HG02840 (cell line): ENCODE measurements at regions not wholly inside any gene's neighbourhood (a gene's known extent, or its start where the extent isn't known, plus 50 kb on each side); places are given as distances from the start of the nearest gene placed in this dataset.

Experiments
- ATAC-seq: cut with Tn5 transposase; IDR thresholded peaks from one replicate; pipeline ENCODE4 v1.9.1; 2021; ENCODE audit warnings: mild to moderate bottlenecking, moderate library complexity, moderate number of reproducible peaks; ENCODE audit not compliant: unreplicated experiment, low FRiP score

GRCh38 chr3:150306083-150306482 is 102.0 kb upstream of the TSC22D2 start:
- no peak for ATAC-seq

- no peak for ATAC-seq
Observed at GRCh38 chr3:150303768-150304167, 104.3 kb upstream of the TSC22D2 start.

- no peak for ATAC-seq
Observed at GRCh38 chr3:150302246-150302645, 105.9 kb upstream of the TSC22D2 start.

DNA sequence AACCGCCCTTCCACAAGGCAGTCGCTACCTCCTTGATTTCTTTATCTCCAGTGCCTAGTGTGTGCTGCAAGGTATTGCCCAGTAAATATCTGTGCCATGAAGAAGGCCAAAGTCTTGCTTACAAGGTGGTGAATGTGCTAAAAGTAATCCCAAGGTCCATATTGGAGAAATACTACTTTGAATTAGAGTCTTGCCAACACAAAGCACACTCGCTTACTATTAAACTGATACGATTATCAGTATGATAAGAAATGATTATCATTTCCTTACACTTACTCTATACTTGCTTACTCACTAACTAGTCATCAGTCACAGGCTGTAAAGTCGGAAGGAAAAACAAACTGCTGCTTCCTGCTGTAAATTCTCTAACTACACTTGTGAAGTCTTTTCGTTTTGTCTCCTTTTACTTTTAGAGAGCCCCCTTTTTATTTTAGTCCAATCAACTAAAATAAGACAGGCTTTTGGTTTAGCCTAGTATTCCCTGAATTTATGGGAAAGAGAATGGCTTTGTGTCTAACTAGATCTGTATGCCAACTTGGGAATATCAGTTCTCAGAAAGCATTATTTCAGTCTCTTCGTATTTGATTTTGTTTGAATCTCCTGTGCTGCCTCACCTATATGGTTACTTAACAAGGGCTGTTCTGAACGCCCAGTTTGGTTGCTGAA is 107.1 kb upstream of the TSC22D2 start:
- ATAC-seq, result no peak

DNA sequence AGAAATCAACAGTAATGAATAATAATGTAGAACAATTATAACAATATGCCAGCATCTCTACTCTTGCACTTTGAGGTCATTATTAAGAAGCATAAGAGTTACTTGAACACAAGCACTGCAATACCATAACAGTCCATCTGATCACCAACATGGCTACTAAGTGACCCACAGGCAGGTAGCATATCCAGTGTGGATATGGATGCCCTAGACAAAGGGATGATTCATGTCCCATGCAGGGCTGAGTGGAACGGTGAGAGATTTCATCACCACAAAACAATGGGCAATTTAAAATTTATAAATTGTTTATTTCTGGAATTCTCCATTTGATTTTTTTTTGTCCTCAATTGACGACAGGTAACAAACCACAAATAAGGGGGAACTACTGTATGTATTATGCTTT is 107.7 kb upstream of the TSC22D2 start:
- no peak for ATAC-seq

DNA sequence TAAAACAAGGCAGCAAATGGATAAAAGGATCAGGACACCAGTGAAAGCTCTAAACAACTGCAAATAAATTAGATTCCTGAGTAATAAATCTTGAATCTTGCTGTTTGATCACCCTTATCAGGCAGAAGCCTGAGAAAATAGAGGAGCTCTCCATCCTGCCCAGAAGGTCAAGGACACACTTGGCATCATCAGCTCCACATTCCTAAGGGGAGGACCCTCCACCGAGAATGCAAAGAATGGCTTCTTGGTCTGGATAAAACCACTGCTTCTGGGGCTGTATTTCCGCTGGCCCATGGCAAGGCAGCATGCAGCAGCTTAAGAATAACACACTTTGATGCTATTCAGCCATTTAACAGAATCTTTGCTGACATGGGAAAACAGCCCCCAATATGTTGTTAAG is 108.9 kb upstream of the TSC22D2 start:
- no peak for ATAC-seq

- ATAC-seq, result no peak
Observed at GRCh38 chr3:150296966-150297365, 111.1 kb upstream of the TSC22D2 start.

DNA sequence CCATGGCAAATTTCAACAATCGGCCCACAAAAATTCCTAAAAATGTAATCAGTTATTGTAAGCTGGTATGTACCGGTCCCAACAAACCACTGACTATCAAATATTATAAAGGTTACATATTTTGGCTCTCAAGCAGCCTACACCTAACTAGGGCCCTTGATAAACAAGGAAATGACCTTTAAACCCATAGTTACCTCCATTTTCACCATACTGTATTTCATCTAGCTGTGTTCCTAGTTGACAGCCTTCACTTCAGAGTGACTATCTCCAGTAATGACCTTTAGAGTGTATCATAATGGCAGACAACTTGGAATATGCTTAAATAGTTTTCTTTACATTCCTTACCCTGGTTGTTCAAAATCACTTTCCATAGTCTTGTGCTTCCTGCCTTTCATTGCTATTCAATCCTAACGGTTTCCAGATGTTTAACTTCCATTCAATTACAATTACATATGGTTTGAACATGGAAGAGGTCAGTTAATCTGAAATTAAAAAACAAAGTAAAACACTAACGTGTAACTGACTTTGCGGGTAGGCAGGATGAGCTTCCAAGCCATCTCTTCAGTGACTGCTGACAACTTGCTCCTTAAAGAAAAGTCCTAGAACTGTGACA is 111.9 kb upstream of the TSC22D2 start:
- ATAC-seq, result no peak

DNA sequence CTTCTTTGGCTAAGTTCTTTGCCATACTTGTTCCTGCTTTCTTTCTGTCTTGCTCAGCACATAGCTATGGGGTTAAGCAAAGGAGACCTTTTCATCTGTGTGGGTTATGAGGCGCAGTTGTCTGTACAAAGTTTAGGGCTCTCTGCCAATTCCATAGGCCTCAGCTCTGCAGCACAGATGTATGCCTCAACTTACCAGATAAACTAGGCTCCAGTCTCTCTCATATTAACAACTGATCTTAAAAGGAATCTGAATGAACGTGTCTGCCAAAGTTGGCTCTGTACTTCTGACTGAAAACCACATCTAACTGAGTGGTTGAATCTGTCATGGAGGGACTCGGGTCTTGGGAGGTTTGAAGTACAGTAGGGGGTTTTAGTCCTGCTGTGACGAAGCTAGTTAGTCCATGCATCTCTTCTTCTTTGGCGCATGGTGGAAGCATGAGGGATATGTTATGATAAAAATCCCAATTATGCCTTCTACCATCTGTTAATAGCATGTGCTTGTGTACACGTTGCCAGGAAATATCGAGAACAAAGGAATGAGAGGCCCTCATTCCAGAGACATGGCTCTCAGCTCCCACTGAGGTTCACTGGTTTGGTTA is 114.6 kb upstream of the TSC22D2 start:
- ATAC-seq, result no peak

- no peak for ATAC-seq
Observed at GRCh38 chr3:150292891-150293290, 115.2 kb upstream of the TSC22D2 start.

- no peak for ATAC-seq
Observed at GRCh38 chr3:150291515-150291914, 116.6 kb upstream of the TSC22D2 start.

DNA sequence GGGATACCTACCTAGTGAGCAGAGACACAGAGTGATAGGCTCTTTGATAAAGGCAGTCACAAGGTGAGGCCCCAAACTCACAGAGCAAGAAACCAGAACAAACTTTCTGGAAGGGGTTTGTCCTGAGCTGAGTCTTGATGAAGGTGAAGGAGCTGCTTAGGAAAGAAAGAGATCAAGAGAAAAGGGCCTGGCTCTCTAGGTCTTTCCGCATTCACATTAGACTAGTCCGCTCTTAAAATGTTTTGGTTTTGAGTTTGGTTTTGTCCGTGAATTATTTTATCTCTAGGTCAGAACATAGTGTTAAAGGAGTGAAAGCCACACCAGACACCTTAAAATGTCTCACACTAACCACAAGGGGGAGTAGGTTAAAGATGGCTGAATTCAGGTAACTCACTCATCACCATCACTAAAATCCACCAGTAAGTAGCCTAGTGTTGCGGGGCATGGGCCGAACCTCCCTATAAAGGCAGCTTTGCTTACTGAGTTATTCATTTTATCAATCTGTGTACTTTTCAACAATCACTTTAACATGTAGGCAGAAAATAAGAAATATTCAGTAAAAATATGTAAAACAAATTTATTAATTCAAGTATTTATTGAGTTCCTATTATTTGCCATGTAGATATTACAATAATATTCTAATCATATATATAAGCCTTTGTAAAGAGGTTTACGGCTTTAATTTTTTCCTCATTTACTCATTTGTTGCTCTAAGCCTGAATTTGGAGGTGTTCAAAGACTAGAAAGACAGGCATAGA is 121.5 kb upstream of the TSC22D2 start:
- no peak for ATAC-seq

DNA sequence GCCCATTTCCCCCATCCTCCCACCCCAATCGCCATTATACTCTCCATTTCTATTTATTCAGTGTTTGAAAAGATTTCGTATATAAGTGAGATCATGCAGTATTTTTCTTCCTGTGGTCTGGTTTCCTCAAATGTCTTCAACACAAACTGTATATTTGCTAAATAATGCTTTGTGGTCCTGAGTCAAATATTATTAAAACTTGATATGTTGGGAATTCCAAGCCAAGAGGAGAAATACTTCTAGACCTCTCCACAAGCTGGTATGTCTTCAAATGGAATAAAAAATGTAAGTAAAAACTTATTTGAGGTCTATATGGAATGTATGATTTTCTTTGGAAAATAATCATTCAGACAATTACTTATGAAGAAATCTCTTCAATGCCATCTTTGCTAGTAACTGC is 122.5 kb upstream of the TSC22D2 start:
- no peak for ATAC-seq

DNA sequence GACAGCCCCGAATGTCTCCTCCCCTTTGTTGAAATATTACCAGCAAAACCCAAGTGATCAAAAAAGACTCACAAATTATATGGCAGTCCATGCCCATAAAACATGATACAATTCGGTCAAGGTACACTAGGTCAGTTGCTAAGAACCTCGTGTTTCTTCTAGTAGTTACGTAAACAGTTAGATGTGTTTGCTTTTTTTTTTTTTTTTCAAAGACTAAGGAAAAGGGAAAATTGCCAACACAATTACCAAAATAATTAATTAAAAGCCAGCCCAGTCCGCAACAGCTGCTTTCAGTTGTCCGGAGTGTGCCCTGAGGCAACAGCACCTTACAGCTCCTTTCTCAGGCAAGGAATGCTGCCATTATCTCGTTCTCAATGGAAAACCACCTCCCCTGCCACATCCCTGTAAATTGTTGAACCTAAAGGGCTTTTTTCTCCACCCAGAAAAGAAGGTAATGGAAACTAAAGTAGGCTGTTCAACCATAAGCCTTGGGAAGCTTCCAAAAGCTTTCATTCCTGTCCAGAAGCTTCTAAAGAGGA is 129.2 kb upstream of the TSC22D2 start:
- ATAC-seq, result no peak

GRCh38 chr3:150278195-150278594 is 129.9 kb upstream of the TSC22D2 start:
- ATAC-seq, result no peak

DNA sequence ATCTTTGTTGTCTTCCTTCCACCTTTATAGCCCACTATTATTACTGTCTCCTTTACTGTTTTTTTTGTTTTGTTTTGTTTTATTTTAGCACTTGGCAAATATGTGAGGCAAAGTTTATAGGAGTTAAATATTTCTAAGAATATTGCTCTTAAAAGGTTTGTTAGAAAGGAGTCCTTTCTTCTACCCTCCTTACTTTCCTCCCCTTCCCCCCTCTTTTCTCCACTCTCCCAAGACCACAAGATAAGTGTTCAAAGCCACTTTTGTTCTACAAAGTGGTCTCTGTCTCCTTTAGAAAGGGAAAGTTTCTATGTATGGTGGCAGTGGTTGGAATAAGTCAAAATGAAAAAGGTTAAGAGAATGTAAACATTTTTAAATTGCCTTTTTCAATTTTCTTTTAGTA is 130.7 kb upstream of the TSC22D2 start:
- no peak for ATAC-seq

DNA sequence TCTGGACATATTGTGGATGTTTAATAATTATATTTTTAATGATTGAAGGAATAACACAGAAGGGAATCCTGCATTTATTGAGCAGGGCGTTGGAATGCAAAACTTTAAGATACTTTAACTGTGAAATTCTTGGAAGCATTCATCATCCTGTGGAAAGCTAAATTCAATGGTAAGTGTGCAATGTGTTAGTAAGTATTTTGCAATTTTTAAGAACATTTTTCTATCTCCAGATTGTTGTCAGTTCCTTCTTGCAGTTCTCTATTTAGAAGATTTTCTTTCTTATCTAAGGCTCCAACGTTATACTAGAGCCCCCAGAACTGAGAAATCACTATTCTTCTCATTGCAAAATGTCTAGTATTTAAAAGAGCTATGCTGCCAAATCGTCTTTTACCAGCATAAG is 132.2 kb upstream of the TSC22D2 start:
- no peak for ATAC-seq

DNA sequence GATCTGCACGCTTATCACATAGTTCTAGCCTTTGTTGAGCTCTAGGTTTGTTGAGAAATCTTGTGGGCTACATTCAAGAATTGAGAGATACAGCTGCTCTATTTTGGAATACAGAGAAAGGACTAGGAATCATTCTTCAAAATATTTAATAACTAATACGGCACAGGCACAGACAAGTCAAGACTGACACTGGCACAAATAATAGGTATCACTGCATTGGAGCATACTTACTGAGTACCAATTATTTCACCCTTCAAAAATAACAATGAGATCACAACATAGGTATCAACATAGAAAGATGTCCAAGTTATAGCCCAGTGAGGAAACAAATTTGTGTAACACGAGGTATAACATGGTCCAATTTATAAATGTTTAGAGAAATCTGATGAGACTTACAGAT is 133.7 kb upstream of the TSC22D2 start:
- ATAC-seq, result no peak

- no peak for ATAC-seq
Observed at GRCh38 chr3:150273396-150273795, 134.7 kb upstream of the TSC22D2 start.

DNA sequence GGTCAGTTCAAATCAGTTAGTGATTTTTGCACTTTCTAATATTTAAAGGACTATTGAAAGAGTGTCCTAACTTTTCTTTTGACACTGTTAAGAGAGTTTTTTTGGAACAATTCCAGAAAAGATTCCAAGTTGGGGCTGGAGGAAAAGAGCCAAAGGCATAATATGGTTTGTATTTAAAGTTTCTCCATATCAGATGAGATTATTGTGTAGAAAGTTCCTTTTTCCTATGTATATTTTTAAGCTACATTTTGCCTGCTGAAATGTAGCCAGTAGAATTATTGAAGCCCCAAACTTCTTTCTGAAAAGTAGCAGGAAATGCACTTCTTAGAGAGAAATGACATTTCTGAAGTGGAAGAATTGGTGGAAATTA is 136.5 kb upstream of the TSC22D2 start:
- ATAC-seq, result no peak

DNA sequence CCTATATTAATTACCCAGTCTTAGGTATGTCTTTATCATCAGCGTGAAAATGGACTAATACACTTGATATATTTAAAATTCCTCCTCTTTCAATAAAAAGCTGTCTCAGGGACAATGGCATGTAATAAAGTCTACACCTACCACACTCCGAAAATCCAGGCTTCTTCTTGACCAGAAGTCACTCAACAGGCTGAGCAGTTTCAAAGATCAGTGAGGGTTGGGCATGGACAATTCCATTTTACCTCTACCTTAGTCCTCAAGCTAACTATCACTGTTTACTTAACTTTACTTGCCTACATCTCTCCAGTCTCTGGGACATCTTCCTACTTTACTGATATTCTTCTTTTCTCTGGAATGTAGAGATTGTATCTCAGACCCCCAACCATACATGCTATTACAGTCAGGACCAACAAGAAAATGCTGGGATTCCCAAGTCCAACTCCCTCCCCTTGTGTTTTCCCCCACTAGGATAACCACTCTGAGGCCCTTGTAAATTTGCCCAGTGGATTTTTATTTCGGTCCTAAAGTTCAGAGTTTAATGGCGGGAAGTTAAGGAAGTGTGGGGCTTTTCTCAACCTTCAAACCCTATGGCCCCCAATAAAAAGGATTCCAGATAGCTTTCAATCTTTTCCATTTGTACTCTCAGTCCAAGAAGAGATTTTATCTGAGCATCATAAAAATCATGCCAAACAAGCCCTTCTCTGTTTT is 137.1 kb upstream of the TSC22D2 start:
- ATAC-seq, result no peak
